ENCODE measurements at regions not wholly inside any gene's neighbourhood (a gene's known extent, or its start where the extent isn't known, plus 50 kb on each side); places are given as distances from the start of the nearest gene placed in this dataset.

DNA sequence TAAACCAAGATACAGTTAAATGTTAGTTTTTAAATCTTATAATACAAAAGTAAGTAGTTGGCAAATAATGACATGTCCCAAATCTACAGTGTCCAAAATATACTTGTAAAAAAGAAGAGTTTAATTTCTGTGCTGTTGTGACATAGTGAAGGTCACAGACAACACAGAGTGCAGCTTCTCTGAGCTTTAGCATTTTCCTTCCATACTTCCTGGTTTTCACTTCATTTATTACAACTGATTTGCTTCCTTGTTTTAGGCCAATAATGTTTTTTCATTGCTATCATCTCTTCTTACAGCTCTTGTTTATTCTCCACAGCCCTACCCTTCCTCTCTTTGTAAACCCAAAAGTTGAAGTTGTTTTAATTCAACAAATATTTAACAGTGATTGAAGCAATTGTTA lies 132.4 kb upstream of the TET2 start:
- no peak for TF ChIP-seq HDAC2 (IDR thresholded peaks at IDR 0.05)
- TF ChIP-seq, protein P1, sequence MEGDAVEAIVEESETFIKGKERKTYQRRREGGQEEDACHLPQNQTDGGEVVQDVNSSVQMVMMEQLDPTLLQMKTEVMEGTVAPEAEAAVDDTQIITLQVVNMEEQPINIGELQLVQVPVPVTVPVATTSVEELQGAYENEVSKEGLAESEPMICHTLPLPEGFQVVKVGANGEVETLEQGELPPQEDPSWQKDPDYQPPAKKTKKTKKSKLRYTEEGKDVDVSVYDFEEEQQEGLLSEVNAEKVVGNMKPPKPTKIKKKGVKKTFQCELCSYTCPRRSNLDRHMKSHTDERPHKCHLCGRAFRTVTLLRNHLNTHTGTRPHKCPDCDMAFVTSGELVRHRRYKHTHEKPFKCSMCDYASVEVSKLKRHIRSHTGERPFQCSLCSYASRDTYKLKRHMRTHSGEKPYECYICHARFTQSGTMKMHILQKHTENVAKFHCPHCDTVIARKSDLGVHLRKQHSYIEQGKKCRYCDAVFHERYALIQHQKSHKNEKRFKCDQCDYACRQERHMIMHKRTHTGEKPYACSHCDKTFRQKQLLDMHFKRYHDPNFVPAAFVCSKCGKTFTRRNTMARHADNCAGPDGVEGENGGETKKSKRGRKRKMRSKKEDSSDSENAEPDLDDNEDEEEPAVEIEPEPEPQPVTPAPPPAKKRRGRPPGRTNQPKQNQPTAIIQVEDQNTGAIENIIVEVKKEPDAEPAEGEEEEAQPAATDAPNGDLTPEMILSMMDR (IDR thresholded peaks at IDR 0.05 in 2 of 3, conservative IDR thresholded peaks at IDR 0.05 in 1 of 3; ENCODE audit: control insufficient read depth in 2 of 3, extremely low read depth in 1 of 3, insufficient read depth in 1 of 3, low read depth in 3 of 3, low read length in 3 of 3) = no peak

All from GM12878 (cell line).